Prostate gland (tissue), 2 donors: ENCODE measurements at regions not wholly inside any gene's neighbourhood (a gene's known extent, or its start where the extent isn't known, plus 50 kb on each side); places are given as distances from the start of the nearest gene placed in this dataset.

Experiments used
- DNase-seq: peaks from one replicate; pipeline ENCODE4 v3.0.0-alpha.2; 2019; ENCODE audit warnings: low spot score
- H3K27ac ChIP-seq, 2 donors: fragments of 200-600 bp; sonication (generic); 2 replicates each; pipeline ENCODE4 v1.5.1; 2017 to 2019
- H3K27me3 ChIP-seq: fragments of 200-600 bp; sonication (generic); replicated peaks from 2 replicates; pipeline ENCODE4 v1.5.1; 2019; ENCODE audit not compliant: insufficient read depth
- H3K36me3 ChIP-seq, 2 donors: fragments of 200-600 bp; sonication (generic); 1 replicate in 1 of 2; 2 replicates in 1 of 2; pipeline versions ENCODE4 v1.5.1 to v1.8.1; 2017 to 2019
- H3K4me1 ChIP-seq: fragments of 200-600 bp; sonication (generic); replicated peaks from 2 replicates; pipeline ENCODE4 v1.5.1; 2019
- H3K4me3 ChIP-seq, 2 donors: fragments of 200-600 bp; sonication (generic); 2 replicates each; pipeline ENCODE4 v1.5.1; 2017 to 2019
- H3K9me3 ChIP-seq: fragments of 200-600 bp; sonication (generic); 2 replicates; pipeline ENCODE4 v1.5.1; 2017
- CTCF ChIP-seq, 4 experiments: fragments of 200-600 bp in 2 of 4; fragments of 450-650 bp in 2 of 4; sonication (generic) in 2 of 4; IDR thresholded peaks; 1 replicate in 3 of 4; 2 replicates in 1 of 4; pipeline ENCODE4 v1.5.1; 2016 to 2019; ENCODE audit warnings: antibody characterized with exemption in 4 of 4, mild to moderate bottlenecking in 2 of 4, moderate library complexity in 2 of 4
- POLR2A ChIP-seq: fragments of 450-650 bp; IDR thresholded peaks from one replicate; pipeline ENCODE4 v1.6.1; 2016; ENCODE audit warnings: antibody characterized with exemption, mild to moderate bottlenecking
- POLR2AphosphoS5 ChIP-seq: sonication (generic); formaldehyde crosslinking; IDR thresholded peaks from one replicate; pipeline ENCODE4 v1.6.1; 2017; ENCODE audit warnings: antibody characterized with exemption
- WGBS: methylation state at CpG from one replicate; pipeline ENCODE4 v1.1.5; 2018; 5-methylcytosine and 5-hydroxymethylcytosine counted together
- intact Hi-C: fragments of 100-400 bp; cut with DNase I; formaldehyde crosslinking; loops from one replicate; pipeline ENCODE4 v1.14.2; 2022

DNA sequence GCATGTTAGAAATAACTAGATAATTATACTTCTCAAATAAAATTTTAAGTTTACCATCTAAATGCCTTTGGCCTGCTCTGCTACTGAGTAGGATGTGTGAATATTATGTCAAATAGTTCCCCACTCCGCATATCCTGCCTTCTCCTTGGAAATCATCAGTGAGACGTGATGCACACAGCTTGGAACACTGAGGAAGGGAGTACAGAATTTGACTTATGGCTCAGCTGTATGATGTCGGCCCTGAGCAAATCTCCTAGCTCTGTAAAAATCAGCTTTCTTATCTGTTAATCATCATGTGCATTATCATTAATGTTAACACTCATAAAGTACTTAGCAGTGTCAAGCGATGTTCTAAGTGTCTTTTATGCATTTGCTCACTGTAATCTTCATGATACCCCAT, 241.0 kb upstream of the ANKRD50 start:
- intact Hi-C loops, result no loop called here
- no peak for DNase-seq
- 75% methylated on average over 4 of the region's 4 CpGs for WGBS

GRCh38 chr4:124953061-124953460, 240.5 kb upstream of the ANKRD50 start:
- no peaks in the 10 kb centered on the region for H3K9me3 ChIP-seq
- no peaks in the 10 kb centered on the region for H3K36me3 ChIP-seq
- no peak for DNase-seq
- H3K27ac ChIP-seq, result no peak overlapping the region
- TF ChIP-seq POLR2A, result no peak
- no peak for TF ChIP-seq POLR2AphosphoS5
- TF ChIP-seq CTCF (IDR thresholded peaks at IDR 0.05), result no peak
- no peaks in the 10 kb centered on the region for H3K4me1 ChIP-seq
- H3K27me3 ChIP-seq, result no peaks in the 10 kb centered on the region
- intact Hi-C loops, result no loop called here
- no peak overlapping the region for H3K4me3 ChIP-seq

More for the DNA sequence above, 241.0 kb upstream of the ANKRD50 start:
- Histone ChIP-seq H3K4me3 (no peak overlapping the region), H3K4me1 (no peaks in the 10 kb centered on the region), H3K27me3 (no peaks in the 10 kb centered on the region), H3K9me3 (no peaks in the 10 kb centered on the region), H3K27ac (no peak overlapping the region), H3K36me3 (no peaks in the 10 kb centered on the region)
- no peak for TF ChIP-seq POLR2A
- TF ChIP-seq POLR2AphosphoS5, result no peak
- no peak for TF ChIP-seq CTCF (IDR thresholded peaks at IDR 0.05)

GRCh38 chr4:124952601-124953000, 240.1 kb upstream of the ANKRD50 start:
- no peak overlapping the region for H3K27ac ChIP-seq
- no peak overlapping the region for H3K4me3 ChIP-seq
- intact Hi-C loops, result no loop called here
- DNase-seq, result no peak
- no peaks in the 10 kb centered on the region for H3K27me3 ChIP-seq
- no peak for TF ChIP-seq POLR2A
- TF ChIP-seq CTCF (IDR thresholded peaks at IDR 0.05), result no peak
- TF ChIP-seq POLR2AphosphoS5, result no peak
- H3K36me3 ChIP-seq, result no peaks in the 10 kb centered on the region
- H3K9me3 ChIP-seq, result no peaks in the 10 kb centered on the region
- H3K4me1 ChIP-seq, result no peaks in the 10 kb centered on the region

DNA sequence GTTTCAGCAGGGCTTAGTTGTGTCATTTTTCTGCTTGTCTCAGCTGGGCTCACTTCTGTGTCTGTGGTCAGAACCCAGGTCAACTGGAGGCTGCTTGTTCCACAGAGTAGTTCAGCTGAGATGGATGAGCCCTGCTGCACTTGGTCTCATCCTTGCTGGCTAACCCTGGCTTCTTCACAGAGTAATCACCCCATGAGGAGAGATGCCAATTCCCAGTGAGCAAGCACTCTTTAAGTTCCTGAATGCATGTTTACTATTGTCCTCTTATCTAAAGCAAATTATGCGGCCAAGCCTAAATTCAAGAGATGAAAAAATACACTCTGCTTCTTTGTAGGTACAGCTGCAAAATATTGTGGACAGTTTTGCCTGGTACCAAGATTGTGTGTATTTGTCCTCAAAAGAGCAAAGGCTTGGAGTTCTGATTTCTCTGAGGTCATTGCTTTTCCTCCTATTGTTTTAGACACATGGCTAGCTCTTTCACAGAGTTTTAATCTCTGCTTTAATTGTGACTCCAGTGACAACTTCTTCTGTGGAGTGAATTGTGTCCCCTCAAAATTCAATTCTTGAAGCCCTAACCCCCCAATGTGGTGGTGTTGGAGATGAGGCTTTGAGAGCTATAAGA, 236.6 kb upstream of the ANKRD50 start:
- Histone ChIP-seq H3K36me3 (no peaks in the 10 kb centered on the region), H3K9me3 (no peaks in the 10 kb centered on the region), H3K4me3 (no peak overlapping the region), H3K4me1 (no peaks in the 10 kb centered on the region), H3K27me3 (no peaks in the 10 kb centered on the region), H3K27ac (no peak overlapping the region)
- DNase-seq, result no peak
- 61% methylated on average over 1 of the region's 1 CpG for WGBS
- no peak for TF ChIP-seq CTCF (IDR thresholded peaks at IDR 0.05)
- no peak for TF ChIP-seq POLR2A
- TF ChIP-seq POLR2AphosphoS5, result no peak
- intact Hi-C loops, result no loop called here

DNA sequence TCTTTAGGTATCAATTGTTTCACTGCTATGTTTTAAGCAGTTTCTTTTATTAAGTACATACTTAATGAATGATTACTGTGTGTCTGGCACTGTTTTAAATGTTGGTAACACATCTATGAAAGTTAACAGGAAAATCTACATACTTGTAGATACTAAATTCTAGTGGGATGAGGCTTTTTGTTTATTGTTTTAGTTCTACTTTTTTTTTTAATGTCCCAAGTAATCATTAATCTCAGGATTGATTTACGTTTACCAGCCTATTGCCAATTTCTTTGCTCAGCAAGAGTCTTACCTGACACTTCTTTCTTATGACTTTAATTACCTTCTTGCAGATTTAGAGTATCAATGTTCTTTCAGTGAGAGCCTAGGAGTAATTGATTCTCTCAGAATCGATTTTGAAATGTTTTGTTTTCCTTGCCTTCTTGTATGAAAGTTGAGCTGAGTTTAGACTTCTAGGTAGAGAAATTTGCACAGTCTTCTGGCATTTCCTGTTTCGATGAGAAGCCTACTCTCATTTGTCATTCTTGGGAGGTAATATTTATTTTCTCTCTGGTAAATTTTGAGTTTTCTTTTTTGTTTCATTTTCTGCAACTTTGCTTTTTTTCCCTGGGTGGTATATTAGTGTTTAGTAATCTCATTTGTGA, 235.2 kb upstream of the ANKRD50 start:
- no peaks in the 10 kb centered on the region for H3K27me3 ChIP-seq
- no peaks in the 10 kb centered on the region for H3K9me3 ChIP-seq
- H3K4me1 ChIP-seq, result no peaks in the 10 kb centered on the region
- no peak for TF ChIP-seq POLR2A
- TF ChIP-seq POLR2AphosphoS5, result no peak
- no peak overlapping the region for H3K4me3 ChIP-seq
- DNase-seq, result no peak
- intact Hi-C loops, result no loop called here
- H3K27ac ChIP-seq, result no peak overlapping the region
- no peaks in the 10 kb centered on the region for H3K36me3 ChIP-seq
- WGBS, result 59% methylated on average over 3 of the region's 3 CpGs
